ENCODE measurements at regions not wholly inside any gene's neighbourhood (a gene's known extent, or its start where the extent isn't known, plus 50 kb on each side); places are given as distances from the start of the nearest gene placed in this dataset.

DNA sequence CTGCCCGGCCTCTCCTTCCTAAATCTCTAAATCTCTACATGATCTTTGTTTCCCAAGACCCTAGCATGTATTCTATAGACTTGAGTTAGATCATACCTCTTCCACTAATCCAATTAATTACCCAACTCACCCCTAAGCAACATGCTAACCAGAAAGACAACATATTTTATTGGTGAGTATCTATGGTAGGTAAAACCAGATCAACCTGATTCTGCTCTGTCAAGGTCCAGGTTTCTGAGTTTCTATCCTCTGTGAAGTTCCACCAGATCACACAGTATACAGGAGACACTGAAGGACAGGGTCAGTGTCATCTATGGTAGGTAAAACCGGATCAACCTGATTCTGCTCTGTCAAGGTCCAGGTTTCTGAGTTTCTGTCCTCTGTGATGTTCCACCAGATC is 363.2 kb upstream of the MARCKS start:
- no peak for DNase-seq

DNA sequence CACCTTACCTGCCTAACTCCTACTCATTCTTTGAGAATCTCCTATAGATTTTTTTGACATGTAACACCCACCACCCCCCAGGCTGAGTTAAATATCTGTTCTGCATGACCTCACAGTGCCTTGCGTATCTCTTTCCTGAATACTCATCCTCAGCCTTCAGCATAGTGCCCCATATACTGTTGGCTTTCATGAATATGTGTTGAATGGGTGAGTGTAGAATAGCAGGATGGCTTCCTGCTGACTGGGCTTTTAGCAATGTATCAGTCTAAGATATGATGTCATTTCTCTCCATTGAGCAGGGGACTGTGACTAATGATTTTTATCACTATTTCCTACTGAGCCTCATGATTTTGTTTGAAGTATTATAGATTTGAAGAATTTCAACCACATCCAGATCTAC is 361.6 kb upstream of the MARCKS start:
- DNase-seq = no peak

DNA sequence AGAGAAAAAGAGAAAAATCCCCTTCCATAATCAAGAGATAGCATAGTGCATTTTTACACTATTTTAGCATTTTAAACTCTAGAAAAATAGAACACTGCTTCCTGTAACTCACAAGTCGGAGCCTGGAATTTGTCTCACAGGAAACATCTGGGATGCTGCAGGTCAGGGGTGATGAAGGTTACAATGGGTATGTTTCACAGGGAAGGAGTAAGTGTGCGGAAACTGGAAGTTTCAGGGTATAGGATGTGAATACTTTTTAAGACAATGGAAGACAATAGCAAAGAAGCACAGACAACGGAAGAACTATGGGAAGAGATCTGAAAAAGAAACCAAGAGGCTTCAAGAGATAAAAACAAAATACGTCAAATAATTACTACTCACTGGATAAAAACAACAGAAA is 361.0 kb upstream of the MARCKS start:
- no peak for DNase-seq

DNA sequence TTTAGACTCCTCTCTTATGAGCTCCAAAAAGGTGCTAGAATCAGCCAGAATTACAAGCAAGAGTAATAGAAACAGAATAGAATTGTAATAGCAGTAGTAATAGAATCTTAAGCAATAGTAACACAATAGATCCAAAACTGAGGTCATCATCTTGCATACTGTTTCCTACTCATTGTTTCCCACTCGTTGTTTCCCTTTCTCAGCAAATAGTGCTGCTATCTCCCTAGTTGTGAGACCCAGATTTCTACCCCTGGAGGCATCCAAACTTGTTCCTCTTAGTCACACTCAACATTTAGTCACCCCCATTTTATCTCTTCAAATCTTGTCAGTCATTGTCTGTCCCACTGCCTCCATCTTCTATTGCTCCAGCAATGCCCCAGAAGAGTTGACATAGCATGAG is 356.9 kb upstream of the MARCKS start:
- no peak for DNase-seq

DNA sequence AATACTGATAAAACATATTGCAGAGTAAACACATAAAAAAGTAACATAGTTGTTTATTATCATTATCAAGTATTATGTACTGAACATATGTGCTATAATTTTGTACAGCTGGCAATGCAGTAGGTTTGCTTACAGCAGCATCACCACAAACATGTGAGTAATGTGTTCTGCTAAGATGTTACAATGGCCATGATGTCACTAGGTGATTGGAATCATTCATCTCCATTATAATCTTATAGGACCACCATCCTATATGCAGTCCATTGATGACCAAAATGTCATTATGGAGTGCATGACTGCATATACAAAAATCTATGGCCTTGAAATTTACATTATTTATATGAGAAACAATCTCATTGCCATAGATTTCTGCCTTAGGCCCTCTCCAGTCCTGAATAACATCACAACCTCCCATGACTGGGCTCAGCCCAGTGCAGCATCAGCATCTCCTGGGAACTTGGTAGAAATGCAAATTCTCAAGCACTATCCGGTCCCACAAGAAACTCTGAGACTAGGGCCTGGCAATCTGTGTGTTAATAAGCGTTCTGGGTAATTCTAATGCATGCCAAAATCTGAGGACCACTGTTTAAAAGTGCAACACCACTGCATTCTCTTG is 352.0 kb upstream of the MARCKS start:
- no peak for DNase-seq

DNA sequence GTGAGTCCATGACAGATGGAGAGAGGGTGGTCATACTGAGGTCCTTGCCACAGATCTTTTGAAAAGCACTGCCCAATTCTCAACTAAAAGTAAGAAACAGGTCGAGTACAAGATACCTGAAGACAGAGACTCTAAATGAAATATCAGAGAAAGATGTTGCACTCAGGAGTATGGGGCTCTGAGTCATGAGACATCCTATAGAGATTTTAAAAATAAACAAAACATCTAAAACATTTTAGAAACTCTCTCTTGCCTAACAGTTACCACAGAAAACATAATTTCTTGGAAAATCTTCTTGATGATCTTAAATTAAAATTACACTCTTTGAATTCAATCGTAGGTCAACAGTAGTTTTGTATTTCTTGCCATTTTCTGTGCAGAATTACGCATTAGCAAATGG is 348.9 kb upstream of the MARCKS start:
- DNase-seq = no peak

DNA sequence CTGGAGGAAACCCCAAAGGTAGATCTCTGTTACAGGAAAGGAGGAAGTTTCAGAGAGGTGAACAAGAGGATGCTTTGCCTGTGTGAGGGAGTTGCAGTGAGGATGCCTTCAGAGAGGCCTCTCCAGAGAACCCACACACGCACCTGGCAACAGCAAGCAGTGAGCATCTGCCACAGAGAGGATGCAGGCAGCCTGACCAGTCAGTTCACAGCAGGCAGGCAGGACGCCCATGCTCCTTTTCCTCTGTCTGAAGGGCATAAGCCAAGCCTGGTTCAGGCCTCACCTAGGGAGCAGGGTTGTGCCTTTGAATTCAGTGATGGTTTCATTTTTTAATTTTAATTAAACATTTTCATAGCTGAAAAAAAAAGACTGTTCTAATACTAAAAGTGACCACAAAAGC is 346.0 kb upstream of the MARCKS start:
- DNase-seq = no peak

DNA sequence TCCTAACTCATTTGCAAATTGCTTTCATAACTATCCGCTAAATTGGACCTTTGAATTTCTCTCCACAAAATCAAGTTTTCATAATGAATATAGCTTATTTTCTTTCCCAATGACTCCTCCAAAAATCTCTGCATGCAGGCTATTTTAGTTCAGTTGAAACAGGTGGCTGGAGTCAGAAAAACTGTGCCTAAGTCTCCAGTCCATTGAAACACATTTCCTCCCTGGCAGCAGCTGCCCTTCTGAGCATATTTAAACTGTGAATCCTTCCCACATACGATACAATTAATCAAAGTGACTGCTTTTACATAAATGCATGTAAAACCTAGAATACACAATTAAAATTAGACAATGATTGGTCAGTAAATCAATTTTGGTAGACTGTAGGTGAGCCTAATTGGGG is 344.6 kb upstream of the MARCKS start:
- no peak for DNase-seq

DNA sequence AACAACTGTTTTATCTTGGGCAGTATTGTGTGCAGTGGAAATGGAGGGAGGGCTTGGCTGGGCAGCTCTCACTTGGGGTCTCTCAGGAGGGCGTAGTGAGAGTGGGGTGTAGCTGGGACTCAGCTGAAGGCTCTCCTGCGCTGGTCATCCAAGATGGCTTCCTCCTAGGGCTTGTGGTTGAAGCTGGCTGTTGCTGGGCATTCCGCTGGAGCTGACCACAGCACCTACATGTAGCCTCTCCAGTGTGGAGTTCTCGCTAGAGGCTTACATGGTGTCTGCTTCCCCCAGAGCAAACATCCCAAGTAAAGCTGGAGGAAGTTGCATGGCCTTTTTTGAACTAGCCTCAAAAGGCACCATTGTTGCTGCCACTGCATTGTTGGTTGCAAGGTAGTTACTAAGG is 344.1 kb upstream of the MARCKS start:
- DNase-seq = no peak

DNA sequence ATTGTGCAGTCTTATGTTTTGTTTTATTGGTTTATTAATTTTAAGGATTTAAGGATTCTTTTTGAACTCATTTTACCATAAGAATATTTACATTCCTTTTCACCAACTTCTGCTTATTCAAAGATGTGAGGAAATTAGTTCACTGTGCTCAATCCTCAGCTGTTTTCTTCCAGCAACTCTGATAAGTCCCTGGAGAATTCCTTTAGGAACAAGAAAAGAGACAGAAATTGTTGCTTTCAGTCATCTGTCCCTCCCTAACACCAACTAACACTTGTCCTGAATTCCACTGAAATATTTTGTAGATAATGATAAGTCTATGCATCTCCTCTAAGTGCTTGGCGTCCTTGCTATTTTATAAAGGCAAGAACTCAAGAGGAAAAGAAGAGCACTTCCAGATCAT is 334.8 kb upstream of the MARCKS start:
- no peak for DNase-seq

DNA sequence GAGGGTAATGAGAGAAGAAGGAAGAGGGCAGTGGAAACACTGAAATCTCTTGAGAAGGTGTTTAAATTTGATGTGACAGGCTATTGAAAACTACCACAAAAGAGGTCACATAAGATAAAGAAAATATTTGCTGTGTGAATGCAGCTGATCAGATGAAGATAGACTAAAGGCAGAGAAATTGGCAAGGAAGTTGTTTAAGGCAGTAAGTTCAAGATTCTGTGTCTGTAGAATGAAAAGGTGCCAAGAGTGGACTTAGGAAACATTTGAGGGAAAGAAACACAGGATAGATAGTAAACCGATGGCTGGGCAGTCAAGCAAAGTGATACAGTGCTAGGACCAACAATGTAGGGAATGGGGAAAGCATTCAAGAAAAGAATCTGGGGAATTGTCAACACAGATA is 332.3 kb upstream of the MARCKS start:
- no peak for DNase-seq

DNA sequence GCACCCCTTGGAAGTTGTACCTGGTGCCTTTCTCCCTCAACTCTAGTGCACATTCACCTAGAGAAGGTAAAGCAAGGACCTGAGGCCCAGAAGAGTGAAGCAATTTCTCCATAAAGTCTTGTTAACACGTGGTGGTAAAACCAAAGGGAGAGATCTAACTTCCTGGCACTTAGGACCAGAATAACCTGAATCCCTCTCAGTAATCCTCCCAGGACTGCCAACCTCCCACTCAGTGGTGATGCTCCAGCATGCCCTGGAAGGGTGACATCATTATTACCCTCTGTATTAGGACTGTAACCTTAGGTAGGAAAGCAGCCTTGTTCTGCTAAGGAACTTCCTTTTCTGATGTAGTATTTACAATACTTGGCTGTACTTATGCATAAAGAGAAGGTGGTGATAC is 330.6 kb upstream of the MARCKS start:
- DNase-seq = no peak

DNA sequence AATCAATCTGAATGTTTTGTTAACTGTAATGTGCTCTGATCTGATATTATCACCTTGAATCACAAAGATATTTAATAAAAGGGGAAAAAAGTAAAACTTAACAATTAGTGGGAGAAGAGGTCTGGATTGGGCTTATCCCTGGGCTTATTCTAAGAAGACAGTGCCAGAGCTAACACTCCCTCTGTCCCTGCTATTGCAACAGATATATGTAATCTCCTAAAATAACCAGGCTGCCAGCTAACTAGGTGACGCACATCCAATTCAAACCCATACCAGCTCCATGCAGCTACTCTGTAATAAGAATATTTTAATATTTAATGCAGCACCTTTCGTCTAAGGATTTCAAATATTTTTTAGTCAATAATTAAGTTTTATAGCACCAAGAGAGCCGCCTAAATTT is 330.1 kb upstream of the MARCKS start:
- no peak for DNase-seq

DNA sequence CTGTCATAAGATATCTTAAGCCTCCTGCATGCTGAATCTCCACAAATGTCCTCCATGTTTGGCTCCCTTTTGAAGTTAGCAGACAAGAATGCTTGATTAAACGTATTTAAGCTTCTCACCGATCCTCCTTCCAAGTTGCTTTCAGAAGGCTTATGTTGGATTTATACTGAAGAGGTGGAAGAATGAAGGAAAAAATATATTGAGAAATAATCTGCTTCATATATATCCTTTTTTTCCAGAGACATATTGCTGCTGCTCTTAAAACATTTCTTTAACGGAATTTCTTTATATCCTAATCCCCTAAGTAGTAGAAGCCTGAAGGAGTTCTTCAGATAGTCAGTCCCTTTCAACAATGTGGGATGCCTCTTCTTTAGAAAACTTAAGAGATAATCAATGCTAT is 329.0 kb upstream of the MARCKS start:
- DNase-seq = no peak

DNA sequence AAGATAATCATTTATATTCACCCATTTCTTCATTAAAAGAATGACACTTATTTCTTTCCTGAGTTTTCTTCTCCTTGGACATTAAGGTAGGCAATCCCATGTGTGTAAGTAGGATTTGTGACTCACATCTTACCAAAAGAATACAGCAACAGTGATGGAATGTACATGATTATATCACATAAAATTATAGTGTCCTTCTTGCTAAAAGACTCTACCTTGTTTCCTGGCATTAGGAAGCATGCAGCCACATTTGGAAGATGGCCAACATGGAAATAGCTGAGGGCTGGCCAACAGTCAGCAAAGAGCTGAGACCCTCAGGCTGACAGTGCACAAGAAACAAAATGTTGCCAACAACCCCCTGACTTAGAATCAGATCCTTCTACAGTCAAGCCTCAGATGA is 327.9 kb upstream of the MARCKS start:
- DNase-seq = no peak

DNA sequence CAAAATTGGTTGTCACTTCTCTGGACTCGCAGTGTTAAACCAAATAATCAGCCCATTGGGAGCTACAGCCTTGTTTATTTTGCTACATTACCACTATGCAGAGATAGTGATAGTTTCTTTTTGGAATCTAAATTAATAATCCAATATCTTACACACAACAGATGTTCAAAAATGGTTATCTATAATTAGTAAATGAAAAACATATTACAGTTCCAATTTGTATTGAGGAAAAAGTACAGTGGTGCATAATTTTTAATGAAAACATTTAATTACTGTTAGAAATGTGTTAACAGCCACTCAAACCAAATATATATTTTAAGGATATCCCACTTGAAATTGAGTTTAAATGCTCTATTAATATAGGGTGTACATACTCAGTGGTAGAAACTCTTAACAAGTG is 327.3 kb upstream of the MARCKS start:
- DNase-seq = no peak

DNA sequence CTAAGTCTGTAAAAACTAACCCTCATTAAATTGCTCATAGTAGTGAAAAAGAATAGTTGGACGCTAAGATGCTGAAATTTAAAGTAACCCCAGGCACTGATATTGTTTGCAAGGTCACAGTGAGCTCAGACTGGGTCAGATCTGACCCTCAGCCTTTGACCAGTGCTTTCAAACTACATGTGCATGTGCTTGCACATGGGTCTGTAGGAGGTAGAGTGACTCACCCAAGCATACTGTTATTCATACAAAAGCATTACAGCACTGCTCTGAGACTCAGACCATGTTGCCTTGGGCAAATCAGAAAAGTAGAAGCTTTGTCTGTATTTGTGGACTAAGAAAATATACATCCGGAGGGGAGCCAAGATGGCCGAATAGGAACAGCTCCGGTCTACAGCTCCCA is 326.4 kb upstream of the MARCKS start:
- DNase-seq = no peak

DNA sequence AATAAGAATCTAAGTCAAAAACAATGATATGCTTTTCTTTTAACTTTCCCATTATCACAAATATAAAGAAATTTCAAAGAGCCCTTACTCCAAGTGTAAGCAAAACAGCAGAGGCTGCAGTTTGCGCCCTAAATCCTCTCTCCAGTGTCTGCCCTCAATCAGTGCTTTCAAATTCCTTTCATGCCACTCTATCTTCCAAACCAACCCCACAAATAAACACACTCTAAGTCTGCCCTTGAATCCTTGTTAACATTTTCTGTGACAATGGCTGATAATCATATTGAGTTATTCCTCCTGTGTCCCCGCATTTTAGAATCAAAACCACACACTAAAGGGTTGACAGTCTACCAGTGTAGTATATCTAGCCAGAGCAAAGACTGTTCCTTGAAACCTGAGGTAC is 317.9 kb upstream of the MARCKS start:
- DNase-seq = no peak

DNA sequence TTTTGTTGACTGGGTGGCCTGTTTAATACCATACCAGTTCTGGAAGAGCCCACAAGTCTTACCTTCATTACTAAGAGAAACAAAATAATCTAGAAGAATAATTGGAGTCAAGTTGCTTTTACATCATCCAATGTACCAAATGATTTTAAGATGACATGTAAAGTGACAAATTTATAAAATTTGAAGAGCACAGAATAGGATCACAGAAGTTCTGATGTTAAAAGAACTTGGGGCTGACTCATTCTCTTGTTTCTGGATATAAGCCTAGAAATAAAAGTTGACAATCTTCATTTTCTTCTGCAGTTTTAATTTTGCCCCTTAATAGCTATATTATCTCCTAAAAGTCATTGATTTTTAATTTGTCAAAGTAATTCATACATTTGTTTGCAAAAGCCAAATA is 317.5 kb upstream of the MARCKS start:
- DNase-seq = no peak

DNA sequence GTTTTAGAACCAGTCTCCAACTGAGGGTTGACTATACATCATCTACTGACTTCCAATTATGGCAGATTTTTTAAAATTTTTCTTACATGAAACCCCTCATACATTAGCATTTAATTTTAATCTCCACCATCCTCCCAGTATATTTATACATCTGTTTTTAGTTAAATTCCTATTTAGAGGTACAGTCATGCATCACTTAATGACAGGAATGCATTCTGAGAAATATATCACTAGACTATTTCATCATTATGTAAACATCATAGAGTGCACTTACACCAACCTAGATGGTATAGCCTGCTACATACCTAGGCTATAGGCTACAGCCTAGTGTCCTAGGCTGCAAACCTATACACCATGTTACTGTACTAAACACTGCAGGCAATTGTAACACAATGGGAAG is 316.7 kb upstream of the MARCKS start:
- DNase-seq = no peak

DNA sequence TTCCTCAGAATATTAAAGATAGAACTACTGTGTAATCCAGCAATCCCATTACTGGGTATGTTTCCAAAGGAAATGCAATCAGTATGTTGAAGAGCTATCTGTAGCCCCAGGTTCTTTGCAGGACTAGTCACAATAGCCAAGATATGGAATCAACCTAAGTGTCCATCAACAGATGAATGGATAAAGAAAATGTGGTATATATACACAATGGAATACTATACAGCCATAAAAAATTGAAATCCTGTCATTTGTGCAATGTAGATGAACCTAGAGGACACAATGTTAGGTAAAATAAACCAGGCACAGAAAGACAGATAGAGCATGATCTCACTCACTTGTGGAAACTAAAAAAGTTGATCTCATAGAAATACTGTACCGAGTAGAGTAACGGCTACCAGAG is 306.0 kb upstream of the MARCKS start:
- no peak for DNase-seq

DNA sequence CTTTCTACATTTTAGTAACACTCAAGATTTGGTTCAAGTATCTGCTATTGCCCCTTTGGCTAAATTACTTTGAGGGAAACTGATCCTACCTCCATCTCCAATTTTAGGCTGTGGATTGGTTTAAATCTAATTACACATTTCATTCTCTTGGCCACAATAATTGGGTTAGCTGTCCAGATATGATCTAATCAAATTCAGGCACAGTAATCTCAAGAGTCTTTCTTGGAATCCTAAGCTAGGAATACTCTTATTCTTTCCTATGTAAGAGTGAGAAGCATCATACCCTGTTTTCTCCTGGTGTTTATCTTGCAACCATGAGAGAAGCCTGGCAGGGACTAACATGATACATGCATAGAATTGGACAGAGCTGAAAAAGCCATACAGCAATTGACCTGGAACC is 300.4 kb upstream of the MARCKS start:
- no peak for DNase-seq

DNA sequence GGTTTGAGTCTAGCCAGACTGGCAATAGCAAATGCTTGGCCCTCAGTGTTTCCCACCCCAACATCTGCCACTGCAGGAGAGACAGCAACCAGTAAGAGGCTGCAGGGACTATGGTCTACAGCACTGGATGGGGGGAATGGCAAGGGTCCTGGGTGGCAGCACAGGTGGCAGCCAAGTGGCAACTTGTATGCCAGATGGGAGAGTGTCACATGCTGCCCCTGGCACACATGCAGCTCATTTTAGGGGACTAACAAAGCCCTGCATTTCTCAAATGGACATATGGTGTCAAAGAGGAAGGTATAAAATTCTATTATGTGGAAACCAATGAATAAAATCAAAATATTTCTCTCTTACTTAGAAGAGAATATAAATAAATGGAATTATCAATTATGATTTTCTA is 298.7 kb upstream of the MARCKS start:
- DNase-seq = no peak

DNA sequence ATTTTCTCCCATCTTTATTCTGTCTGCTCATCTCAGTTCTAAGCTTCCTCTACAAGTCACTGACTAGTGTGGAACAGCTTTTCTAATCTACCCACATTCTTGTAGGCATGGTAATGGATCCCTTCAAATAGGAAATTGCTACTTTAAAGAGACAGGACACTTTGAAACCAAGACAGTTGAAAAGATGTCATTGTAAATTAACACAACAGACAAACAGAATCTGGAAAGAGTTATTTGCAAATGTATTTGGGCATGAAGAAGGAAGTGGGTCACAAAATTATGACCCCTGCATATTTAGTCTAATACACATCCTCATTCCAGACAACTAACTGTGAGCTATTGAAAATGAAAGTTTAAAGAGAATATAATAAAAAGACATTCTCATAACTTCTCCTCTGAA is 298.2 kb upstream of the MARCKS start:
- no peak for DNase-seq

DNA sequence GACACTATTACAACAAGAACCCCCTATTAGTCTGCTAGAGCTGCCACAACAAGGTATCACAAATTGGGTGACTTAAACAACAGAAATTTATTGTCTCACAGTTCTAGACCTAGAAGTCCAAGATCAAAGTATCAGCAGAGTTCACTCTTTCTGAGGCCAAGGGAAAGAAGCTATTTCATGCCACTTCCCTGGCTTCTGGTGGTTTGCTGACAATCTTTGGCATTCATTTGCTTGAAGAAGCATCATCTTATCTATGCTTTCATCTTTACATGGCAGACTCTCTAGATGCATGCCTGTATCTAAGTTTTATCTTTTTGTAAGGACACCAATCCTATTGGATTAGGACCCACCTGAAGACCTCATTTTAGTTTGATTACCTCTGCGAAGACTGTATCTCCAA is 296.8 kb upstream of the MARCKS start:
- no peak for DNase-seq

DNA sequence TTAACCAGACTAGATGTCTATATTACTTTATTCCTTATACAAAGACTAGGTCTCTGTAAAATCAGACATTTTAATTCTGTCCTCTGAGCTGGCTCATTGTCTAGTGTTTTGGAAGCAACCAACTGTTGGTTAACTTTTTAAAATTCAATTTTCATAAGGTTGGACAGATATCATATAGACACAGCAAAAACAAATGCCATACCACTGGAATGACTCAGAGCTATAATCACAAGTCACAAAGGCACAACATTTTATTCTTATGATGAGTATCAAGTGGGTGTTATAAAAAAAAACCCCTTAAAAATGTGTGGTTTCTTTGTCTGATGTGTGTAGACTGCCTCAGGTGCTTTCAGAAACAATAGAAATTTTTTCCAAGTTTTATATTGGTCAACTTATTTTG is 296.2 kb upstream of the MARCKS start:
- no peak for DNase-seq

All from NCI-H2227 treated with DMSO at 0.1 percent for 48 hours (cell line).